Hematopoietic multipotent progenitor cell treated with erythropoietin and hydrocortisone succinate and interleukin-3 and kit ligand, for 4 days (in vitro differentiated cells): ENCODE measurements at regions not wholly inside any gene's neighbourhood (a gene's known extent, or its start where the extent isn't known, plus 50 kb on each side); places are given as distances from the start of the nearest gene placed in this dataset.
"Not testable (repeated sequence)": the region's sequence is repeated elsewhere in the genome, so short reads cannot be mapped to it uniquely, and the experiment has no call there.

ENCODE experiments used
- DNase-seq: peaks from one replicate; pipeline ENCODE4 v3.0.0-alpha.2; 2015

GRCh38 chr1:120357046-120357445 is 57.8 kb upstream of the NBPF8 start:
- peak; percentile 14 for DNase-seq

- peak; percentile 55 for DNase-seq
Observed at GRCh38 chr1:120356170-120356569, 58.7 kb upstream of the NBPF8 start.

GRCh38 chr1:120354618-120355184 is 60.1 kb upstream of the NBPF8 start:
- peak; percentile 88 for DNase-seq

GRCh38 chr1:120342231-120343073 is 72.4 kb upstream of the NBPF8 start:
- not testable (repeated sequence) for DNase-seq

GRCh38 chr1:120341756-120342155 is 73.1 kb upstream of the NBPF8 start:
- peak; percentile 20 for DNase-seq

GRCh38 chr1:120340838-120341751 is 73.7 kb upstream of the NBPF8 start:
- not testable (repeated sequence) for DNase-seq

GRCh38 chr1:120315738-120316137 is 99.1 kb upstream of the NBPF8 start:
- not testable (repeated sequence) for DNase-seq

- not testable (repeated sequence) for DNase-seq
Observed at GRCh38 chr1:120311930-120312329, 102.9 kb upstream of the NBPF8 start.

- DNase-seq, result not testable (repeated sequence)
Observed at GRCh38 chr1:120308940-120309578, 105.8 kb upstream of the NBPF8 start.

- not testable (repeated sequence) for DNase-seq
Observed at GRCh38 chr1:120305046-120305445, 109.8 kb upstream of the NBPF8 start.

- not testable (repeated sequence) for DNase-seq
Observed at GRCh38 chr1:120304341-120304740, 110.5 kb upstream of the NBPF8 start.

GRCh38 chr1:120299433-120300057 is 115.3 kb upstream of the NBPF8 start:
- not testable (repeated sequence) for DNase-seq

- DNase-seq, result not testable (repeated sequence)
Observed at GRCh38 chr1:120298487-120298886, 116.3 kb upstream of the NBPF8 start.

- DNase-seq, result not testable (repeated sequence)
Observed at GRCh38 chr1:120297345-120297953, 117.4 kb upstream of the NBPF8 start.

- not testable (repeated sequence) for DNase-seq
Observed at GRCh38 chr1:120290105-120290504, 113.8 kb upstream of the SEC22B start.

- DNase-seq, result not testable (repeated sequence)
Observed at GRCh38 chr1:120289601-120290074, 113.3 kb upstream of the SEC22B start.

- not testable (repeated sequence) for DNase-seq
Observed at GRCh38 chr1:120288814-120289600, 112.7 kb upstream of the SEC22B start.

GRCh38 chr1:120288167-120288566 is 111.8 kb upstream of the SEC22B start:
- DNase-seq, result not testable (repeated sequence)

GRCh38 chr1:120282744-120283464 is 106.6 kb upstream of the SEC22B start:
- DNase-seq, result not testable (repeated sequence)

- not testable (repeated sequence) for DNase-seq
Observed at GRCh38 chr1:120278259-120278610, 101.9 kb upstream of the SEC22B start.
